SKM-1 treated with dmso at 0.1 percent for 144 hours (cell line): ENCODE measurements at regions not wholly inside any gene's neighbourhood (a gene's known extent, or its start where the extent isn't known, plus 50 kb on each side); places are given as distances from the start of the nearest gene placed in this dataset.

ENCODE experiments used
- DNase-seq: peaks from one replicate; lab custom pipeline; 2025; ENCODE audit not compliant: unreplicated experiment; lab: John Stamatoyannopoulos, UW

- no peak for DNase-seq
Observed at GRCh38 chr2:217325816-217326215, 466.0 kb upstream of the TNP1 start.

GRCh38 chr2:217325251-217325650, 465.4 kb upstream of the TNP1 start:
- DNase-seq = no peak

- peak; percentile 49 for DNase-seq
Observed at GRCh38 chr2:217316743-217317142, 456.9 kb upstream of the TNP1 start.

GRCh38 chr2:217314021-217314460, 454.2 kb upstream of the TNP1 start:
- DNase-seq = no peak

DNA sequence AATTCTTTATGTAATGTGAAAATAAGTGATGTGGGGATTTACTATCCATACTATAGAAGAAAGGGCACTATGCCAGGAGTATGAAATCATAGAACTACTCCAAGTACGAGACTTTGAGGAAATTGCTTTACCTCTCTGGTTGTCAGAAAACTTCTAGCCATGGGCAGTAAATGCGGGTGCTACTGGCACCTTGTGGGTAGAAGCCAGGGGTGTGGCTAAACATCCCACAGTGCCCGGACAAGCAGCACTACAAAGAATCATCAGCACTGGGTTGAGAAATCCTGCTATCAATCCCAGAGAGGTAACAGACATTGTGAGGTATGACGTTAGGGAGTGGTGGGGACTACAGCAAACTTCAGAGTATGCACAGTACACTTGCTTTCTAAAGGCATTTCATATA, 453.5 kb upstream of the TNP1 start:
- DNase-seq = no peak

- DNase-seq = no peak
Observed at GRCh38 chr2:217309056-217309455, 449.2 kb upstream of the TNP1 start.

DNA sequence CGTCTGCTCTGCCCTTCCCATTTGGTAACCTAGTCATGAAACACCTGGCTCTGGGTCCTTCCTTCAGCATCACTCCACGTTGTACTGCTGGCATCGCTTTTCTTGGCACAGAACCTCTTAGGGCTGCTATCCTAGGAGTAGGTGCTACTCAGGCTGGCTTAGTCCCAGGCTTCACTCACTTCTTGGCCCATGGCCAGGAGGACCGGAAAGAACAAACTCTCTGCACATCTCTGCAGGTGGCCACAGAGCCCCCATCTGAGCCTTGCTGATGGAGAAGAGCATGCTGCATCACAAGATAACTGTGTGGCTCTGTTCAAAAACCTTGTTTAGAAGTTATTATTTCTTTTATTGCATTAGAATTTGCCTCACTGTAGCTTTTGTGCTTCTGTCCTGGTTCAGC, 447.2 kb upstream of the TNP1 start:
- no peak for DNase-seq

DNA sequence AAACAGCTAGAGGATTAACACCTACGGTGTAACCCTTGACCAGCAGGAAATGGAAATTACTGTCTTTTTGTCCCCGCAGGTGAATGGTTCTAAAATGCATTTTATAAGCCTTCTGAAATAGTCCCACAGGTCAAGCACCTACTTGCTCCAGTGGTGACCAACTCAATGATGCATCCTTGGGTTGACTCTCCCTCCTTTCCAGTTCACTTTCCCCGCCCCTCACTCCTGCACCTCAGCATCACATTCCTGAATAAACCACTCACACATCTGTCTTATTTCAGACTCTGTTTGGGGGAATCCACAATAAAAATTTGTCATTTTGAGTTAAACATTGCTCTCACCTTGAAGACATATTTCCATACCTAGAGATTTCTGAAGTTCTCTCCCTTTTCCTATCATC, 446.0 kb upstream of the TNP1 start:
- no peak for DNase-seq

DNA sequence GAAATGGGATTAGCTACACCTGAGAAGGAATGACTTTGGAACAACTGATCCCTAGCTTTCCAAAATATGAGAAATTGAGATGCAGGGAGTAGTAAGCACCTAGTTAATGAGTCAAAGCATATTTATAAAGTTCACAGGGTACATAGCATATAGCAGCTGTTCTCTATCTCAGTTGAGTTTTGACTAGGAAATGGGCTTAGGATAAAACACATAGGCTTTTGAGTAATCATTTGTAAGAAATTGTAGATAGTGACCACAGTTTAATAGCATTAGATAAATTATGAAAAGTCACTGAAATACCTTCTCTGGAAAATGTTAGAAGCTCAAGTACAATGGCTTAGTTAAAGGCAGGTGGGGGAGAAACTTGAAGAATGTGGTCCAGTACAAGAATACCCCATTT, 444.7 kb upstream of the TNP1 start:
- DNase-seq = no peak

- DNase-seq = no peak
Observed at GRCh38 chr2:217302856-217303255, 443.0 kb upstream of the TNP1 start.

DNA sequence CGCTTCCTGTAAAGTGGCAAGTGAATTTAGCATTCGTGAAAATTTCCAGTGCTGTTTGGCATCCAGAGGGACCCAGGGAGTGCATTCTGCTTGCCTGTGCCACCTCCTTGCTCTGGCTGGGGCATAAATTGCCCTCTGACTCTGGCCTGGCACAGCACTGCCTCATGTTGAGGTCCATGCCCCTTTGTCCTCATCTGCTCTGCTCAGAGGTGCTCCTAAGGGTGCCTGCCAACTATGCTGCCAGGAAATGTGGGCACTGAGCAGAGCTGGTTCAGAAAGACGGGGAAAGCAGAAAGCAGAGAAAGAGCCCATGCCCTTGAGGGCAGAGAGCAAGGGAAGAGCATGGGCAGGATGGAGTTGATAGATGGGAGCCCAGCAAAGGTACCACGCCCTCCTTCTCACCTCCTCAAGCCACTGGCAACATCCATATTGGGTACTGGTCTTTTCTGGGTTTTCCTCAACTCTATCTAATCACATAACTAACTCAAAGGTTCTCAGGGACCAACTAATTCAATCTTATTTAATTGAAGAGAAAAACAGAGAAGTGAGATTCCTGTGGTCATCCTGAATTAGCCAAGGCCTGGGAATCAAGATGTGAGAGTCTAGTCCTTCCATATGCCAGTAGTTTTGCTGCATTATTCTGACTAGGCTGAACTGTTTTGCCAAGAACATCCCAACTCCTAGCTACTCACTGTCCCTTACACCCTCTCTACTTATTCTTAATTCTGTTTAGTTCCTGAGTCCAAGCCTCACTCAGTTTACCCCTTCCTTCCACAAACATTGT, 441.5 kb upstream of the TNP1 start:
- DNase-seq = no peak

DNA sequence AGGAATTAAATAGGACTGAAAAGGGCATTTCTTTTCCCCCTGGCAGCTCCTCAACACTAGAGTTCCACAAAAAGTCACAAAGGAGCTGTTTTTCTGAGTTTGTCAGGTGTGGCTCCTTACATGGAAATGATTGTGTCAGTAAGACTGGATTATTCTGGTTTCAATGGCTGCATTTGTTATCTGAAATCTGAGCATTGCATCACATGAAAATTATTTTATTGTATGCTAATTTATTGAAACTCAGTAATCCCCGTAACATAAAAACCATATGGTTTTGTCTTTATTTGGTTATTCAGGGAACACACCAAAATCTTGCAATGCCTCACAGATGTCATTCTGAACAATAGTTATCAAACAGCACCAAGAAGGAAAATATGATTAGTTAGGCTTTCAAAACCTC, 439.7 kb upstream of the TNP1 start:
- no peak for DNase-seq

DNA sequence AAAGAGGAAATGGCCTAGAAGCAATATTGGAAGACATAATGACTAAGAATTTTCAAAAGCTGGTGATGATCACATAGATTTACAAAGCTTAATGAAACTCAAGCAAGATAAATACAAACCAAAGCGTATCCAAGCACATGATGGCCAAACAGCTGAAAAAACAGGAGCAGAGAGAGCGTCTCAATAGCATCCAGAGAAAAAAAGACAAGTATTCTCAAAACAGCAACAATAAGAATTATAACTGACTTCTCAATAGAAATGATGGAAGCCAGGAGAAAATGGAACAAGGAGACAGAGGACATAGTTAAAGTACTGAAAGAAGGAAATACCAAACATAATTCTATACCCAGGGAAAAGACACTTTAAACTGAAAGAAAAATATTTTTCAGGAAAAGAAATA, 437.2 kb upstream of the TNP1 start:
- no peak for DNase-seq

DNA sequence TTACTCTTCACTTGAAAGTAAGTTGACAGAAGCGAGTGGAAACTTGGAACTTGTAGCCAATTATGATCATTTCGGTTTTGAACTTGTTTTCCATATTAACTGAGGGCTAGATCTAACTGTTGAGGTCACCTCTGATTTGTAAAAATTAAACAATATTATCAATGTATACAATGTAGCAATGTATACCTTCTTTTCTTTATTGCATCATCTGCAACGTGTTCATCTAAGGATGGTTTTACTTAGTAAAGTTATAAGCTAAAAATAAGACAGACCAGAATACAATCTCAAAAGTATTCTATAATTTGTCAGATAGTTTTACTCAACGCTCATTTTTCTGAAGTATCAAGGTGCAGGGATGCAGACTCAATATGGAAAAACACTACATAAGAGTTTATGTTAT, 435.0 kb upstream of the TNP1 start:
- no peak for DNase-seq

DNA sequence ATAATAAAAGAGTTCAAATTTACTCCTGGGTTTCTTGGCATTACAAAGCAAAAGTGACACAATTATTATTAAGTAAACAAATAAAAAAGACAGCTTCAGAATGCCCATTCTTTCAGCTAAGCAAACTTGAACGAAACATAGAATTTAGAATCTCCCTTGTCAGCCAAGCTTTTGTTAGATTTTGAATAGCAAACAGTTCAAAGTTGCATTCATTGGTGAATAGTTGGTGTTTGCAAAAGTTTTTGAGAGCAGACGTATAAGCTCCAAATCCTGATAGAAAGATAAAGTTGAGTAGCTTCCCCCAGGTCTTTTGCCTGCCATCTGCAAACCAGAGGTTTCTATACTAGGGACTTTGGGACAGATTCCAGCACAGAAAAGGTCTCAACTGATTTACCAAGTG, 434.3 kb upstream of the TNP1 start:
- DNase-seq = no peak

DNA sequence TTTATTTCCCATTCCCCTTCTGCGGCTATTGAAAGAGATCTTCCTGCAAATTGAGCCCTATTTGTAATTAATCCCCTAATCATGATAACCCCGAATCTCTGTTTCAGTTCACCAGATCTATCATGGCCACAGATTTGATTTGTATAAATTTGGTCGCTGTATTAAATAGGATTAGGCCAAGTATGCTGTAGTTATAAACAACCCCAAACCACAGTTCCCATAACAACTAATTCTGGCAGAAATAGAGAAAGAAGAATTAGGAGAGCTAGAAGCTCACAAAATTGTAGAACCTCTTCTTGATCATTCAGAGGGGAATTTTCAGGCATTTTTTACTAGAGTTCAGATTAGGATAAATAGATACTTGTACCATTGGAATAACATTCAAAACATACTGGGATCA, 433.7 kb upstream of the TNP1 start:
- no peak for DNase-seq

GRCh38 chr2:217293046-217293445, 433.2 kb upstream of the TNP1 start:
- no peak for DNase-seq

DNA sequence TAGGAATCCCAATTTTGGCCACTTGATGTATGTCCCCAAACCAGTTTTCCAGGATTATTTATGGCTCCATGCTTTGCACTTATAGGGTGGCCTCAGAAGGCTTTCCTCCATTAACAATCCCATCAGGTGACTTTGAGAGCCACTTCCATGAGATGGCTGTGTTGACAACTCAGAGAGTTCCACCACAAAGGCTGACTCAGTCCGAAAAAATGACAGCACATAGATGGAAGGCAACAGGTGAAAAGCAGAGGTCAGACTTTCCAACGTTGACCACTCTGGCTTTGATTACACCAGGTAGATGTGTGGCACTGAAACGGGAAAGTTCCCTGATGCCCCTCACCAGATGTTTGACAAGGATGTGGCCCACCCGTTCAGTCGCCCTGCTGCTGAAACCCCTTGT, 431.4 kb upstream of the TNP1 start:
- no peak for DNase-seq

- no peak for DNase-seq
Observed at GRCh38 chr2:217290467-217290866, 430.6 kb upstream of the TNP1 start.

DNA sequence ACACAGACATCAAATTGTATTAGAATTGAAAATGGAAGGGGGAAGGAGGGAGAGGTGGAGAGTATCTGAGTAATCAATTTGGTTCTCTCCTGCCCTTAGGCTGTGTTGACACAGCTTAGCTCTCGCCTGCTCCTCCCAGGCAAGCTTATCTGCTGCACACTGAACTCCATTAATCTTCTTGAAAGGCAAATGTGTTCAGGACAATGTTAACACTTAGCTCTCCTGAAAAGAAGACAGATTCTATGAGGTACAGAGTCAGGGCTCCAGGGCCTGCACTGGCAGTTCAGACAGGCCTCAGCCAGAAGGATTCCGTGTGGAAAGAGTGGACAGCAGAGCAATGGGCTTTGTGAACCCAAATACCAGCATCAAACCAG, 430.0 kb upstream of the TNP1 start:
- no peak for DNase-seq

GRCh38 chr2:217289177-217289906, 429.5 kb upstream of the TNP1 start:
- no peak for DNase-seq

DNA sequence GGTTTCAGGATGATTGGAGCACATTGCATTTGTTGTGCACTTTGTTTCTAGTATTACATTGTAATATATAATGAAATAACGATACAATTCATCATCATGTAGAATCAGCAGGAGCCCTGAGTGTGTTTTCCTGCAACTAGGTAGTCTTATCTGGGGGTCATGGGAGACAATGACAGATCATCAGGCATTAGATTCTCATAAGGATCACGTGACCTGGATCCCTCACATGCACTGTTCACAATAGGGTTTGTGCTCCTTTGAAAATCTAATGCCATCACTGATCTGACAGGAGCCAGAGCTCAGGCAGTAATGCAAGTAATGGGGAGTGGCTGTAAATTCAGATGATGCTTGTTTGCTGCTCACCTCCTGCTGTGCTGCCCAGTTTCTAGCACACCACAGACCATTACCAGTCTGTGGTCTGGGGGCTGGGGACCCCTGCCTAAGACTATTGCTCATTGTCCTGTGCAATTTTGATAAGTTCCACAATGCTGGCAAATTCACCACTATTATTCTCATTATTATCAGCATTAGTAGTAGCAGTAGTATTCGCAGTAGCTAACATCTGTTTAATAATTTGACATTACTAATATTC, 428.7 kb upstream of the TNP1 start:
- no peak for DNase-seq
